Fibroblast of the aortic adventitia (primary cell): ENCODE measurements at regions not wholly inside any gene's neighbourhood (a gene's known extent, or its start where the extent isn't known, plus 50 kb on each side); places are given as distances from the start of the nearest gene placed in this dataset.

Source experiments
- DNase-seq: peaks from one replicate; pipeline ENCODE4 v3.0.0-alpha.2; 2010; ENCODE audit warnings: low read depth
- H3K4me3 ChIP-seq: 2 replicates; pipeline ENCODE4 v1.5.1; 2011; ENCODE audit warnings: low read depth, mild to moderate bottlenecking, control low read depth, low read length, moderate library complexity
- CTCF ChIP-seq: IDR thresholded peaks from 2 replicates; pipeline ENCODE4 v1.5.1; 2011; ENCODE audit warnings: mild to moderate bottlenecking, low read length, control low read depth, inconsistent platforms; ENCODE audit not compliant: insufficient read depth

- no peak for DNase-seq
- no peak for TF ChIP-seq CTCF
Measured at GRCh38 chr6:6940031-6941025, 167.4 kb upstream of the RREB1 start.

GRCh38 chr6:6941201-6941600, 166.6 kb upstream of the RREB1 start:
- no peak for TF ChIP-seq CTCF
- DNase-seq: no peak
- H3K4me3 ChIP-seq: no peak overlapping the region

More at GRCh38 chr6:6940031-6941025, 167.4 kb upstream of the RREB1 start:
- H3K4me3 ChIP-seq: no peak overlapping the region

- H3K4me3 ChIP-seq: no peak overlapping the region
- TF ChIP-seq CTCF: no peak
- no peak for DNase-seq
Measured at GRCh38 chr6:6942091-6942490, 165.7 kb upstream of the RREB1 start.

DNA sequence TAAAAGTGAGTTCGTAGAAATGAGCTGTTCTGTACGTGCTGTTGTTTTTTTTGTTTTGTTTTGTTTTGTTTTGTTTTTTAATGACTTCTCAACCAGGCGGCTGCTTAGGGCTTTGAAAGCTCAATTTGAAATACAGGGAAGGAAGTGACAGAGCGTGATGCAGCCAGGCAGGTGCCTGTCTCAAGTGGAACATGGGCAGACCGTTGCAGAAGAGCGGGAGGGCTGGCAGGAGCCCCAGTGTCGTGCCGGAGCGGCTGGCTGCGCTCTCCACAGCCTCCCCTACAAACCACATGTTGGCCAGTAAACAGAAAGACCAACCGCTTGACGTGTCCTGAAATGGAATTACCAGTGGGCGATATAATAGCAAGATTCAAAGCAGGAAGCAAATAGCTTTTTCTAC, 164.9 kb upstream of the RREB1 start:
- no peak for DNase-seq
- TF ChIP-seq CTCF: no peak
- H3K4me3 ChIP-seq: no peak overlapping the region

GRCh38 chr6:6943421-6943820, 164.3 kb upstream of the RREB1 start:
- DNase-seq: no peak
- no peak overlapping the region for H3K4me3 ChIP-seq
- TF ChIP-seq CTCF: no peak

- DNase-seq: no peak
Measured at GRCh38 chr6:6946206-6947155, 161.3 kb upstream of the RREB1 start.

More at GRCh38 chr6:6946206-6947155, 161.3 kb upstream of the RREB1 start:
- H3K4me3 ChIP-seq: no peak overlapping the region
- TF ChIP-seq CTCF: no peak
